NCI-H2196 (cell line): ENCODE measurements at regions not wholly inside any gene's neighbourhood (a gene's known extent, or its start where the extent isn't known, plus 50 kb on each side); places are given as distances from the start of the nearest gene placed in this dataset.
A peak's percentile ranks its signal among the peaks of the same experiment; 100 is the strongest.

ENCODE experiments used
- DNase-seq: peaks from one replicate; lab custom pipeline; 2025; ENCODE audit not compliant: unreplicated experiment; lab: John Stamatoyannopoulos, UW

DNA sequence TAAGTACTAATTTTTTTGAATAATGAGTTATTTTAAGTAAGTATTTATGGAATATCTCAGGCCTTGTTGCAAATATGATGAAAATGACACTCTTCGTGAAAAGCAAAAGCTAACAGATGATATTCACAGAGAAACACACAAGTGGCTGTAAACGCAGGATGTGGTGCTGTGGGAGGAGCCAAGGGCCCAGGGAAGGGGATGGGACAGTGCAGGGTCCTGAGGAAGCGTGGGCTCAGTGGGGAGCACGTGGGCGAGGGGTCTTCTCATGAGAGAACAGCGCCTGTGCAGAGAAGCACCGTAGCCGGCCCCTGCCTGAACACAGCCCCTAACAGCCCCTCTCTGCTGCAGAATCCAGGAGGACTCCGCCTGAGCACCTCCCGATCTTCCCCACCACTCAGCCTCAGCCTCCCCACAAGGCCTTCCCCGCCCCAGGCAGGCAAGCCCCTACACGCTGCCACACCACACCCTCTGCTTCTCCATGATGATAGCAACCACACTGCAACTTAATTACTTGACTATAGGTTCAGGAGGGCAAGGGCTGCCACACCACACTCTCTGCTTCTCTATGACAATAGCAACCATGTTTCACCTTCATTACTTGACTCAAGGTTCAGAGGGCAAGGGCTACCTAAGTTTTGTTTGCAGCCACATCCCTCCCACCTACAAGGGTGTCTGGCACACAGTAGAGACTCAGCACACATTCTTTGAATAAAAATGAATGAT lies 152.6 kb upstream of the RNF32 start:
- no peak for DNase-seq

DNA sequence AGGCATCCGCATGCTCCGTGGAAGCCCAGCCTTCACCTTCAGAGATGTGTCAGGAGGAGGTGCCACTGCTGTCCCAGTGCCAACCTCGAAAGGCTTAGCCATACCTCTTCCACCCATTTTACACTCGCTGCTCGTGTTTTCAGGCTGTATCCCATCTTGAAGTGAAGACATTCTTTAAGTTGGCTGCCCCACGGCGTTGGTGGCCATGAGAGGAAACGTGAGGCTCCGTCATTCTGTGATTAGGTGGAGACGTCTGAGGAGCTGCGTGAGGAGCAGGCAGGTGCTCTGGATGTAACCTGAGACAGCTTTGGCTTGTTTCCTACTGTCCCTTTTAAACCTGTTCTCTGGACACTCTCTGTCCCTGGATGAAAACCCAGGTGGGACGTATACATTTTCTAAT lies 159.9 kb upstream of the RNF32 start:
- DNase-seq, result no peak

DNA sequence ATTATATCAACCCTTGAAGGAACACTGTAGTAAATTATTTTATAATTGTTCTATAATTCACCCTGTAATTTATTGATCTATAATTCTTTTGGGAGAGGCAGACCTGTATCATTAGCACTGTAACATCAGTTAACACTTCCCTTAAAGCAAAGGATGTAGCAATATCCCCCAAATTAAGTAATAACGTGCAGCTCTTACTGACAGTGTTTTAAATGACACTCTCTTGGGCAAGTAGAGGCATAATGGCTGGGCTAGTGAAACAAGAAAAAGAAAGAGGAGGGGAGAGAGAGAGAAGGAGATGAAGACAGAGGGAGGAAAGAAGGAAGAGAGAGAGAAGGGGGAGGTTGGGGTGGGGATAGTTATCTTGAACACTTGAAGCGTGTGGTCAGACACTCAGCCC lies 161.0 kb upstream of the RNF32 start:
- no peak for DNase-seq

DNA sequence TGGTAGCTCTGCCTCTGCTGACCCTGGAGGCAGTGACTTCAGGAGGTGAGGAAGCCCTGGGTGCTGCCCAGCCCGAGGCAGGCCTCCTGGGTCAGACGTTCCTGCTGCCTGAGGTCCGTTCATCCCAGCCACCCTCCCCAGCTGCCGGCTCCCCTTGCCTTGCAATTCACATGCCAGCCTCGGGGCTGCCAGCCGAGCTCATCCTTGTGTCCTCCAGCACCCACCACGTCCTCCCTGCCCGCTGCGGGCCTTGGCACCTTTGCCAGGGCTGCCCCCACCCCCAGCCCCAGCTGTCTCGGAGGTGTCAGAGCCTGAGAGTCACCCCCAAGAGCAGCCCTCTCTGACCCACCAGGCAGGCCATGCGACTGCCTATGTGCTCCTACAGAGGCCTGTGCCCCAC lies 162.1 kb upstream of the RNF32 start:
- DNase-seq, result no peak

DNA sequence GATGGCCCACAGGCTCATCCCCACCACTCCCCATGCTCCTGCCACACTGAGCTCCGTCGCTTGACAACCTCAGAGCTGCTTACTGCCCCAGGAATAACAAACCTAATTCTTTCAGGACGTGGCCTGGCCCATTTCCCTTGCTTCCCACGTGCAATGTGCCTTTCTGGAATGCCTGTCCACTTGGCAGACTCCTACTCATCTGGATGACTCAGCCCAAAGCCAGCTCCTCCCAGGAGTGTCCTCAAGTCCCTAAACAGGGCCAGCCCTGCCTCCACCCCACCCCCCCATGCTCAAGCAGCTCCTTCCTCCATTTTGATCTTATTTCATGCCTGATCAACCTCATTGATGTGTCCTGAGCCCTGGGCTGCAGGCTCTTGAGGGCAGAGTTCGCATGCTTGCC lies 164.9 kb upstream of the RNF32 start:
- no peak for DNase-seq

DNA sequence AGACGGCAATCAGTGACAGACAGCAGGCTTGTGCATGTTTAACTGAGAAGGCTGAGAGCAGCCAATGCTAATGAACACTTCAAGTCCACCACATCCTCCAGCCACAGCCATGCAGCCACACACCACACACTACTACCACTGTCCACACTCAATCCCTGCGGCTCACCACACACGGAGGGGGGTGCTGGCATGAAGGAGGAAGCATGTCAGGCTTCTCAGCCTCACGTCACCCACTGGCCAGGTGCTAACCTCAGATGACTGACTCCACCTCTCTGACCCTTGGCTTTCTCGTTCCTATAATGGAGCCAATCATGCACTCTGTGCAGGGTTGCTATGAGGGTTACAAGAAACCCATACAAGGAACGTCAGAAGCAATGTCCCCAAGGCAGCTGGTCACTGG lies 165.4 kb upstream of the RNF32 start:
- no peak for DNase-seq

DNA sequence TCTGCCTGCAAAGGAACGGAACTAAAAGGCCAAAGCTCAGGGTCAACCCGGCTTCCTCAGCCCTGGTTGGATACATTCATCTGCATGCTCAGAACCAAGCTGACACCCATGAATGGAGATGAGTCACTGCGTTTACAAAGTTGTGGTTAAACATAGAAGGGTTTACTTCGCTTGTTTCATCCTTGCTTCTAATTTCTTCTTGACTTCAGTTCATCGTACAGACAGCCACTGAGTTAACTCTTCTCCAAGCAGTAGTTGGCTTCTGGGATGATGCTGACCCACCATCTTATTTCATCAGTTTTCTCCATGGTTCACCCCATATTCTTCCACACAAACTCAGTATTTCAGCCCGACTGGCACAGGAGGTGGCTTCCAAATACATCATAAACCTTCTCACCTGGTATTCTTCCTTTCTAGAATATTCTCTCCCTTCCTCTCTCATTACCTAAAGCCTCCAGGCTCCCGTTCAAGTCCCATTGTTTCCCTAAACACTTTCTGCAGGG lies 166.3 kb upstream of the RNF32 start:
- no peak for DNase-seq

DNA sequence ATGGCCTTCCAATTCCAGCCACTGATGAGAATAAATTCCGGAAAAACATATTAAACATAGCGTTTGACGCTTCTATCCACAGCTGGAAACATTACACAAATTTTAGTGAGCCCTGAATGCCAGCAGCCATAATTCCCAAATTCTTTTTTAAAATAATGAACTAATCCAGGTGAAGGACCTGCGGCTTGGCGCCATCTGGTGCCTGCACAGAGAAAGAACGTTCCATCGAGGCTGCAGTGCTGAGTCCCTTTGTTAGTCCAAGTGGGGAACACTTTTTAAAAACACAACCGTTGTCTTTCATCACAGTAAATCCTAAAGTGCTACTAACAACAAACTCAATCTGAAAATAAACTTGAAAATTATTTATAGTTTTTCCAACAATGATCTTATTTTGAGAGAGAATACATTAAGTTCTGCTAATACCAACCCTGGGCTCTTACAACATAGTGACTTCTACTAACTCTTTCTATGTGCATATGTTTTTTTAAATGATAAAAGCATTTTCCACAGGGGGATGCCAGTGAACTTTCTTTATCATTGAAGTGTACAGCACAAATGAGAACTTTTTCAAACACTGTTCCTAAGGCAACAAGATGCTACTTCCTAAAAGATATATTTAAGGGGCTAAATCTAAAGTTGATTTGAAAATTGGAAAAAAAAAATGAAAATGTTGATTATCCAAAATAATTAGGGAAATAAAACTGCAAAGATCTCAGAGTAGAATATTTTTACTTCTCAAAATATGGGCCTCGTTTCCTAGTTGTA lies 166.9 kb upstream of the RNF32 start:
- peak; percentile 12 for DNase-seq

DNA sequence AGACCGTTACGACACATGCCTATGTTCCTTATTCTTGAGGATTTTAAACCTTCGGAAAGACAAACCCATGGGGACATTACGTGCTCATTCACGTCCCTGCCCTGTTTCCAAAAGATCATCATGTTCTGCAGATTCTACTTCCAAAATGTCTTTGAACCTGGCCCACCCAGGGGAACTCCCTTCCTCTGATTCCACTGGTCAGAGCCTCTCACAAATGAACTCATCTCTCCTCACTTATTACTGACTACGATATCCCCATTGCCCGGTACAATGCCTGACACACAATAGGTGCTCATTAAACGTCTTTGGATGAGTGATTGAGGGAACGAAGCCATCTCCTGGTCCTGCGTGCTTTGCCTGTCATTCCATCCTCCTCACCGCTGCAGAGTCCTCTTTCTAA lies 168.3 kb upstream of the RNF32 start:
- no peak for DNase-seq

DNA sequence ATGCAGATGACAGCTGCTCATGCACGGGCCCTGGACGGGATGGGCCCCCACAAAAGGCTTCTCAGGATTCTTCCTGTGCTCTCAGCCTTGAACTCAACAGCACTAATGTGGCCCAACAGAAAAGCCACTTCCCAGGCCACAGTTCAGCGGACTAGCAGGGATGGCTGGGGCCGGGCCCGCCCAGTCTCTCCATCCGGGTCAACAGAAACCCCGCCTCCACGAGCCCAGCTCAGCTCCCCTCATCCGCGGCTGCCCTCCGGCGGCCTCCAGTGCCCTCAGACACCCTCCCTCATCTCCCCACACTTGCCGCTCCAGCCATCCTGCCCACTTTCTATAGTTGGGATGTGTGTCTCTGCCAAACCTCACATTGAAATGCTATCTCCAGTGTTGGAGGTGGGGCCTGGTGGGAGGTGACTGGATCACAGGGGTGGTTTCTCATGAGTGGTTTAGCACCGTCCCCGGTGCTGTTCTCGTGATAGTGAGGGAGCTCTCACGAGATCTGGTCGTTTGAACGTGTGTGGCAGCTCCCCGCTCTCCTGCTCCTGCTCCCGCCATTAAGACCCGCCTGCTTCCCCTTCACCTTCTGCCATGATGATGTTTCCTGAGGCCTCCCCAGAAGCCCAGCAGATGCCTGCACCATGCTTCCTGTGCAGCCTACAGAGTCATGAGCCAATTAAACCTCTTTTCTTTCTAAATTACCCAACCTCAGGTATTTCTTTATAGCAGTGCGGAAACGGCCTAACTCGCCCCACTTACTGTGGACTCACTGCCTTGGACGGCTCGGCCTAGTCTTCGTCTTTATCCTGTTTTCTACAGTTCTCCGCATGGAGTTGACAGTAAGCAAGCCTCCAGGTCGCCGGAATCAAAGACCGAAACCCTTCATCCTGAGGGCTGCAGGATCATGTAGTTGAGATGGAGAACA lies 169.9 kb upstream of the RNF32 start:
- DNase-seq, result no peak

DNA sequence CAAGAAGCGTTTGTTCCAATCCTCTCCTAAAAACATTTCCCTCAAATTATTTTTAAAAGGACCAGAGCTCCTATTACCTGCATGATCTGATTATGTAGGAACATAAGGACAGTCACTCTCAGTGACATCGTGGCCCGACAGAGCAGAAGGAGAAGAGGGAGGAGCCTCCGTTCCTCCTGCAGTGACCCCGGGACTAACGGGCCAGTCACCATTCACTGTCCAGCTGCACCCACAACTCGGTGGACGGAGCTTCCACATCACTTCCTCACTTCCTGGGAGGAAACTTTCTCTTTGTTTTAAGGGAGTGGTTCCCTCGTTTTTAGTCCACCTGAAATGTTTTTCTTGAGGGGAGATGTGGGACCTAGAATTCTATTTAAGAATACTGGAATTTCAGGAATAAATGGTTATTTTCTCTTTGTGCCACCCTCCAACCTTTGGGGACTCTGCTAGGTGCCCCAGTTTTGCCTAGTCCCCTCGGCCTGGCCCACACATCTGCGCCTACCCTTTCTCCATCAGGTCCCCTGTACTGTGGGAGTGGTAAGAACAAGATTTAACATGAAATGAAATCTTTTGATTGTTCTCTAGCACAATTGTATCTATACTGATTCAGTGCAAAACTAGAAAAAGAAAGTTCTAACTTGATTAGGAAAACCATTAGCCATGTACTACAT lies 173.5 kb upstream of the RNF32 start:
- no peak for DNase-seq

DNA sequence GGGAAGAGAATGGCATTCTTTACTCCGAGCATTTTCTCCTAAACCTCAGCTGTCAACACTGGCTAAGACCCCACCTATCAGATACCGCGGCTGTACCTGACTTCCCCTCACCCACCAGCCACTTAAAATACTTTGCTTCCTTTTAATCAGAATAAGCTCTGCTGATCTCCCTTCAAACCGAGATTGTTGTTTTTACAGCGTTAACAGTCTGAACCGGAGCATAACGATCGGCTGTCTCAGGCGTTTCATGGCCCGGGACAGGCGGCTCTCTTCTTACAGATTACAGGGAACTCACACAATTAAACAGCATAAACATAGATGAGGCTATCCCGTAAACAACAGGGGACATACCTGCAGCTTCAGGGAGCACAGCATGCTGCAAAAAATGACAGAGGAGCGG lies 174.3 kb upstream of the RNF32 start:
- DNase-seq, result no peak

DNA sequence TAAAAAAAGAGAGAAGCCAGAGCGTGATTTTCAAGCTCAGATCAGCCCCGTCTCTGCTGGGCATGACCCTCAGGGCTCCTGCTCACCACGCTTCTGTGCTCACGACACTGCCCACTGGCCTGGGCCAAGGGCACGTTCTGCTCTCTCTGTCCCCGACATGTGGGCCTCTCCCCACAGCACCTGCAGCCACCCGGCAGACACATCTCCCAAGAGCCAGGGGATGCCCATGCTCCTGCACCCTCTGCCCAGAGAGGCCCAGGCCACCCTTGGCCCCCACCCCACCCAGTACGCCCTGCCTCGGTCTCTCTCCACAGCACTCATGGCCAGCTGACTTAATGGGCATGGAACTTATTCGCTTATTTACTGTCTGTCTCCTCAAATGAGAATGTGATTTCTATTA lies 175.4 kb upstream of the RNF32 start:
- DNase-seq, result no peak

DNA sequence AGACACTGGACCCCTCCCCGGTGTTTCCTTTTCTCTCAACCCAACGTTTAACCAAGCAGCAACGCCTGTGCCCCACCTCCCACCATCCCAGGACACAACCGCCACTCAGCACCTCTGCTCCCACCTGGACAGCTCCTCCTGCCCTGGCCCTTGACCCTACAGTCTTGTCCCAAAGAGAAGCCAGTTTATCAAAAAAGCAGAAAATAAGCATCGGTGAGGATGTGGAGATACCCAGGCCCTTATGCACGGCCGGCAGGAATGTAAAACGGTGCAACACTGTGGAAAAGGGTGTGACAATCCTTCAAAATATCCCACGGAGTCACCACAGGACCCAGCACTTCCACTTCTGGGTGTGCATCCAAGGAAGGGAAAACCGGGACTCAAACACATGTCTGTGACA lies 176.2 kb upstream of the RNF32 start:
- DNase-seq, result no peak

DNA sequence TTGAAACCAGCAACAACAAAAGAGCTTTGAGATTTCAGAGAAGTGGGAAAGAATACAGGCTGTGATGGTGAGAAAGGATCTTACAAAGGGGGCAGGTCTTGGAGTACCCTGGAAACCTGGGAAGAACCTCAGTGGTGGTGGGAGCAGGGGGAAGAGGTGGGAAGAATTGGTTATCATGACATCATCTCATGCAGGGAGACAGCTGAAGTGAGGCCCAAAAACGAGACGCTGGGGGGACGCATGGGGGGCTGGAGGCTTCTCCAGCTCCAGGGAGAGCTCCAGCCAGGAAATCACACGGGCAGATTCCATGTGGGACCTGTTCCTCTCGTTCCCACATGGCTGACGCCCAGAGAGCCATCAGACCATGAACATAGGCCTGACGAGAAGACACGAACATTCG lies 177.3 kb upstream of the RNF32 start:
- DNase-seq, result no peak

DNA sequence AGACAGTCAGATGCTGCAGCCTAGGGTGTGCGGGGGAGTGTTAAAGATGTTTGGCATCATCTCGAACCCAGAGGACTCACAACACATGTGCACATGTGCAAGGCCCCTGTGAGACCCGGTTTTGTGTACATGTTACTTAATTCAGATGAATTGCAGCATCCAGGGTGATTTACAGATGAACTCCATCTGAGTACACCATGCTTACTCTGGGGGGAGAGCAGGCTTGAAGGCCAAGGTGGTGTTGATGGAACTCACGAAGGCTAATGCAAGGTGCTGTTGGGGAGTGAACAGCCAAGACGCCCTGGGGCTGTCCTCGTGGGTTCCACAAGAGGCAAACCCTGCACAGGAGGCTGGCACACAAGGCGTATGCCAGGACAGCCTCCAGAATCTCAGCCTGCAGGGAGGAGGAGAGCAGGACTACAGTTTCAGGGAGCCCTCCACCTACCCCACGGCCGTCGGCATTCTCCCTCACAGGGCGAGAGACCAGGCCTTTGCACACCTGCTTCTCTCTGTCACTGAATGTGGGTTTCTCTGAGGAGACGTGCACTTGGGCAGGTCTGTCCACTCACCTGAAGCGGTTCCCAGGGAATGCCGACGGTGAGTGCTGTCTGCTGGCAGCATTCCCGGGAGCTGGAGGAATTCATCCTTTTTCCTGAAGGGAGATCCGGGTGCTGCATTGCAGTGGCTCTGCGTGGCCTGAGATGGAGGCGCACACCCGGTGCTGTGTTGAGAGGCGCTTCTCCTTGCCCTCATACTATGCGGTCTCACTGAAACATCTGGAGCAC lies 178.5 kb upstream of the RNF32 start:
- DNase-seq, result no peak

DNA sequence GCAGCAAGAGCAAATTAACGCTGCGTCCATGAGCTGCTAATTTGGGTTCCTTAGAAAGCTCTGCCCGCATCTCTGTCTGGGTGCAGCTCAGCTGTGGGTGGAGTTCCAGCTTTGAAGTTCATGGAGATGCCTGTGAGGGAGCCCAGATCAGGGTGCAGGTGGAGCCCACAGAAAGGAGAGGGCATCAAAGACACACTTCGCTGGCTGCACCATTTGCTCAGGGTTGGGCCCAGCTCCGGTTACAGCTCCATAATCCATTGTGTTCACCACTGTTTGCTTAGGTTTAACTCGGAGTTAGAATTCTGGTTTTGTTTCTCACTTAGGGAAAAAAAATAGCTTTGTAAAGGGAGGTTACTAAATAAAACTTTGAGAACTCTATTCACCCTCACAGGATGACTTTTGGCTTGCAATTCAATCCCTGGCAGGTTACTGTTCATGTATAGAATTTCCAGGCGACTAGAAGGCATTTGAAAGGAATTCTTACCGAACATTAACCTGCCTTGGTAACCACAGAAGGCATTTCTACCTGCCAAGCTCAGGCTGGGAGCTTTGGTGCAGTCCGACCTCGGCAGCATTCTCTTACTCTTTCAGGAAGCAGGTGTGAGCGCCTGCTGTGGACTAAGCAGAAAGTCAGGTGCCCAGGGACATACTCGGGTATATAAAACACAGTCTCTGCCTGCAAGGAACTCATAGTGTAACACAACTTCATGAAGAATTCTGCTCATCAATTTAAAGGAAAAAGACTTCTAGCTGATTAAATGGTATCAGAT lies 179.5 kb upstream of the RNF32 start:
- no peak for DNase-seq

DNA sequence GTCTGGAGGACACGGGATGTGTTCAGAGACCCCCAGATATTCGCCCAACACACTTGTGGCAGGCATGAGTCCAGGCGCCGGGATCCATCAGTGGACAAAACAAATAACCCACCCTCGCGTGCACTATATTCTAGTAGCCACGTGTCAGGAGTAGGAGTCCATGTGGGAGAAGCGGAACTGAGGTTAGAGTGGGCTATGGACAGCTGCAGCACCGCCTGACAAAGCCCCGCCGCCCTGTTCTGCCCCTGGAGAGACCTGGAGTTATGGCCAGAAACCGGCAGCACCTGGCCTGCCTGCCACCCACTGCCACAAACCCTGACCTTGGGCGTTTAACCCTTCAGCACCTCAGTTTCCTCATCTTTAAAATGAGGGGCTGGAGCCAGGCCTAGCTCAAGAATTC lies 181.0 kb upstream of the RNF32 start:
- DNase-seq, result no peak

DNA sequence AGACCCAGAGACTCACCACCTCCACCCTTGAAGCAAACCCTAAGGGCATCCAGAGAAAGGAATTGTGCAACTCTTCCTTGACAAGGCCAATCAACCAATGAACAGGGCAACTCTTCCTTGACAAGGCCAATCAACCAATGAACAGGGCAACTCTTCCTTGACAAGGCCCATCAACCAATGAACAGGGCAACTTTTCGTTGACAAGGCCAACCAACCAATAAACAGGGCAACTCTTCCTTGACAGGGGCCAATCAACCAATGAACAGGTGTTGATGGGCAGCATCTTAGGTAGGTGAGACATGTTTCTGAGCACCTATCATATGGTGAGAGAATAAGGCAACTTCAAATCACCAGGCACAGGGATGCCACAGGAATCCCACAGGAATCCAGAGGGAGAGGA lies 181.5 kb upstream of the RNF32 start:
- DNase-seq, result no peak

DNA sequence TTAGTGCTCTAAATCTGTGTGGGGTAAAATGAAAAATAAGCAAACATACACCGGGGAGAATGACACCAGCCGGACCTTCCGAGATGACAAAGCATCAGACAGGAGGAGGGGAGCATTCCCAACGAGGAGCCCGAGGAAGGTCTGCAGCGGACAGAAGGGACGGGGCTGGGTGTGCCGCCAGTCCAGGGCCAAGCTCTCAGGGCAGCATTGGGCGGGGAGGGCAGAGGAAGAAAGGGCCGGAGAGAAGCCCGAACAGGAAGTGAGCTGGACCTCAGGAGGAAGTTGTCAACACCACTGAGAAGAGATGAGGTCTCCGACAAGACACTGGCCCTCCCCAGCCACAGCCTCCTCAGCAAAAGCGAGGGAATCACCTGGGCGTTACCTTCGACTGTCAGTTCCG lies 182.6 kb upstream of the RNF32 start:
- DNase-seq, result no peak
